H9 (cell line): ENCODE measurements at regions not wholly inside any gene's neighbourhood (a gene's known extent, or its start where the extent isn't known, plus 50 kb on each side); places are given as distances from the start of the nearest gene placed in this dataset.

Experiments used
- DNase-seq: peaks from one replicate; pipeline ENCODE4 v3.0.0-alpha.2; 2017
- H2AFZ ChIP-seq: one replicate; pipeline ENCODE4 v1.6.1; 2013; ENCODE audit warnings: mild to moderate bottlenecking, low read length, control low read depth, moderate library complexity
- H2AK5ac ChIP-seq: 2 replicates; pipeline ENCODE4 v1.6.1; 2013; ENCODE audit warnings: low read length, control low read depth, mixed read lengths; ENCODE audit not compliant: insufficient read length
- H2BK120ac ChIP-seq: one replicate; pipeline ENCODE4 v1.6.1; 2013; ENCODE audit warnings: low read depth, mild to moderate bottlenecking, low read length, control low read depth, inconsistent platforms; ENCODE audit not compliant: poor library complexity, severe bottlenecking
- H2BK12ac ChIP-seq: 2 replicates; pipeline ENCODE4 v1.6.1; 2013; ENCODE audit warnings: low read length, control low read depth, mixed read lengths, low read depth; ENCODE audit not compliant: insufficient read length
- H2BK15ac ChIP-seq: 2 replicates; pipeline ENCODE4 v1.6.1; 2013; ENCODE audit warnings: low read depth, low read length, control low read depth
- H2BK20ac ChIP-seq: one replicate; pipeline ENCODE4 v1.6.1; 2013; ENCODE audit warnings: low read depth, mild to moderate bottlenecking, low read length, control low read depth, inconsistent platforms; ENCODE audit not compliant: poor library complexity, severe bottlenecking
- H2BK5ac ChIP-seq: 2 replicates; pipeline ENCODE4 v1.6.1; 2013; ENCODE audit warnings: low read length, control low read depth, mixed read lengths; ENCODE audit not compliant: insufficient read length
- H3K14ac ChIP-seq: 2 replicates; pipeline ENCODE4 v1.6.1; 2013; ENCODE audit warnings: low read length, control low read depth; ENCODE audit not compliant: insufficient read depth
- H3K18ac ChIP-seq: 2 replicates; pipeline ENCODE4 v1.6.1; 2013; ENCODE audit warnings: low read depth, mild to moderate bottlenecking, mixed read lengths, low read length, control low read depth; ENCODE audit not compliant: insufficient read length
- H3K23ac ChIP-seq: 2 replicates; pipeline ENCODE4 v1.6.1; 2013; ENCODE audit warnings: low read length, control low read depth, mixed read lengths, low read depth; ENCODE audit not compliant: insufficient read length
- H3K23me2 ChIP-seq: 2 replicates; pipeline ENCODE4 v1.6.1; 2013; ENCODE audit warnings: low read depth, mild to moderate bottlenecking, mixed read lengths, low read length, control low read depth; ENCODE audit not compliant: insufficient read length, poor library complexity, severe bottlenecking
- H3K27ac ChIP-seq: 2 replicates; pipeline ENCODE4 v1.5.1; 2013; ENCODE audit warnings: low read length, control low read depth, mixed read lengths, low read depth; ENCODE audit not compliant: insufficient read length
- H3K27me3 ChIP-seq: 2 replicates; pipeline ENCODE4 v1.6.1; 2013; ENCODE audit warnings: low read length, control low read depth, inconsistent platforms; ENCODE audit not compliant: insufficient read depth
- H3K4ac ChIP-seq: 2 replicates; pipeline ENCODE4 v1.6.1; 2013; ENCODE audit warnings: low read depth, mild to moderate bottlenecking, control low read depth, inconsistent platforms, low read length, moderate library complexity
- H3K4me1 ChIP-seq: 2 replicates; pipeline ENCODE4 v1.6.1; 2013; ENCODE audit warnings: low read length, control low read depth, inconsistent platforms; ENCODE audit not compliant: insufficient read depth
- H3K4me2 ChIP-seq: 2 replicates; pipeline ENCODE4 v1.6.1; 2013; ENCODE audit warnings: low read length, control low read depth, mixed read lengths; ENCODE audit not compliant: insufficient read length, insufficient read depth
- H3K56ac ChIP-seq: 2 replicates; pipeline ENCODE4 v1.6.1; 2013; ENCODE audit warnings: low read depth, mild to moderate bottlenecking, mixed read lengths, low read length, control low read depth; ENCODE audit not compliant: insufficient read length
- H3K79me1 ChIP-seq: 2 replicates; pipeline ENCODE4 v1.6.1; 2013; ENCODE audit warnings: low read depth, mild to moderate bottlenecking, moderate library complexity, low read length, control low read depth, inconsistent platforms; ENCODE audit not compliant: insufficient read depth, poor library complexity, severe bottlenecking
- H3K79me2 ChIP-seq: 2 replicates; pipeline ENCODE4 v1.6.1; 2013; ENCODE audit warnings: low read length, control low read depth, inconsistent platforms; ENCODE audit not compliant: insufficient read depth
- H3K9ac ChIP-seq: 2 replicates; pipeline ENCODE4 v1.6.1; 2013; ENCODE audit warnings: low read length, control low read depth, mixed read lengths; ENCODE audit not compliant: insufficient read length; ENCODE audit errors: extremely low read depth
- H3K9me3 ChIP-seq: one replicate; pipeline ENCODE4 v1.6.1; 2013; ENCODE audit warnings: low read depth, low read length, inconsistent platforms; ENCODE audit not compliant: control insufficient read depth
- H3T11ph ChIP-seq: one replicate; pipeline ENCODE4 v1.6.1; 2013; ENCODE audit warnings: mild to moderate bottlenecking, low read length, control low read depth, inconsistent platforms
- H4K20me1 ChIP-seq: one replicate; pipeline ENCODE4 v1.6.1; 2013; ENCODE audit not compliant: control insufficient read depth, insufficient read length, insufficient read depth
- H4K5ac ChIP-seq: 2 replicates; pipeline ENCODE4 v1.6.1; 2013; ENCODE audit warnings: low read depth, mild to moderate bottlenecking, mixed read lengths, low read length, control low read depth; ENCODE audit not compliant: insufficient read length
- H4K8ac ChIP-seq: replicated peaks from 2 replicates; pipeline ENCODE4 v1.6.1; 2013; ENCODE audit warnings: low read length, control low read depth, mixed read lengths, low read depth; ENCODE audit not compliant: insufficient read length
- H4K91ac ChIP-seq: 2 replicates; pipeline ENCODE4 v1.6.1; 2013; ENCODE audit warnings: low read depth, mild to moderate bottlenecking, moderate library complexity, mixed read lengths, low read length, control low read depth; ENCODE audit not compliant: insufficient read length
- H3K27ac Mint-ChIP-seq, 3 experiments: 2 replicates in 2 of 3; 3 replicates in 1 of 3; pipeline ENCODE4 v1.8.0; 2020 to 2021; ENCODE audit warnings: mixed read lengths in 3 of 3, mild to moderate bottlenecking in 1 of 3, moderate library complexity in 1 of 3
- H3K27me3 Mint-ChIP-seq: 2 replicates; pipeline ENCODE4 v1.8.0; 2021; ENCODE audit warnings: low read depth, mild to moderate bottlenecking, moderate library complexity, mixed read lengths
- H3K36me3 Mint-ChIP-seq, 3 experiments: 2 replicates in 2 of 3; 3 replicates in 1 of 3; pipeline ENCODE4 v1.8.0; 2020 to 2021; ENCODE audit warnings: low read depth in 3 of 3, mixed read lengths in 3 of 3; ENCODE audit not compliant: insufficient read depth in 1 of 3
- H3K4me1 Mint-ChIP-seq, 2 experiments: 2 replicates each; pipeline ENCODE4 v1.8.0; 2020; ENCODE audit warnings: mixed read lengths in 2 of 2
- H3K4me3 Mint-ChIP-seq, 2 experiments: 2 replicates in 1 of 2; 3 replicates in 1 of 2; pipeline ENCODE4 v1.8.0; 2020 to 2021; ENCODE audit warnings: mild to moderate bottlenecking in 2 of 2, mixed read lengths in 2 of 2, moderate library complexity in 1 of 2
- H3K9me3 Mint-ChIP-seq, 2 experiments: 2 replicates in 1 of 2; 3 replicates in 1 of 2; pipeline ENCODE4 v1.8.0; 2020; ENCODE audit warnings: mild to moderate bottlenecking in 2 of 2, mixed read lengths in 2 of 2, moderate library complexity in 1 of 2
- CTCF ChIP-seq: fragments of 200-600 bp; sonication (generic); conservative IDR thresholded peaks from 3 replicates; pipeline ENCODE4 v1.8.0; 2021; ENCODE audit warnings: antibody characterized with exemption, mild to moderate bottlenecking
- WGBS: extraction: QIAGEN DNeasy Blood & Tissue Kit; methylation state at CpG from one replicate; pipeline ENCODE4 v1.1.7; 2013; ENCODE audit warnings: missing lambda C conversion rate, low lambda C conversion rate, mixed read lengths; ENCODE audit not compliant: insufficient read length; ENCODE audit errors: extremely low coverage; 5-methylcytosine and 5-hydroxymethylcytosine counted together

DNA sequence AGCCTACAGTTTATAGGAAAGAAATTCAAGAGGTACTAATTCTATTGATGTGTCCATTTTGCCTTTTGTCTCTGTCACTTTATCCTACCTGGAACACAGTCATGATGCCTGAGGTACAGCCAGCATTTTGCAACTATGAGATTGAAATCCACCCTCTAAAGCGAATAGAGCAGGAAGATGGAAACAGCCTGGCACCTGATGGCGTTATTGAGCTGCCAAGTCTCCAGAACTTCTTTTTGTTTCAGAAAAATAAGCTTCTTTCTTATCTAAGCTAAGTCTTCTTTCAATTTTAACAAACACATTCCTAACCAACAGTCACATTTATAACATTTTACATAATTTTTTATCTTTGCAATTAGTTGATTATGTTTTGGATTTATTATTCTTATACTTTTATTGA lies 182.1 kb downstream of the PAWR start:
- H3K9ac ChIP-seq = no peak overlapping the region
- no peaks in the 10 kb centered on the region for H3K9me3 ChIP-seq
- no peak overlapping the region for H2BK20ac ChIP-seq
- no peak overlapping the region for H4K8ac ChIP-seq
- H3K4me1 ChIP-seq = peaks cover 3% of the 10 kb centered on the region
- no peaks in the 10 kb centered on the region for H3K23me2 ChIP-seq
- Mint-ChIP-seq H3K4me3 (no peak overlapping the region), H3K36me3 (peaks cover 6 to 18% (median 11%) of the 10 kb centered on the region in 3 experiments; a peak in 6 of 7 replicates), H3K4me1 (peaks cover 12 to 25% of the 10 kb centered on the region in 2 experiments), H3K9me3 (peaks cover 0 to 17% of the 10 kb centered on the region in 2 experiments; a peak in 2 of 5 replicates), H3K27ac (no peak overlapping the region), H3K27me3 (no peaks in the 10 kb centered on the region)
- H4K20me1 ChIP-seq = no peaks in the 10 kb centered on the region
- no peak overlapping the region for H2AK5ac ChIP-seq
- no CpG with 5 or more reads among the region's 2 CpGs for WGBS
- H3K27ac ChIP-seq = no peak overlapping the region
- H4K91ac ChIP-seq = no peak overlapping the region
- H2BK15ac ChIP-seq = no peak overlapping the region
- no peak for DNase-seq
- no peak overlapping the region for H3K14ac ChIP-seq
- H4K5ac ChIP-seq = no peak overlapping the region
- H3K4me2 ChIP-seq = no peak overlapping the region
- no peaks in the 10 kb centered on the region for H3K79me2 ChIP-seq
- H3K18ac ChIP-seq = no peak overlapping the region
- no peak overlapping the region for H3K4ac ChIP-seq
- H3K56ac ChIP-seq = no peak overlapping the region
- no peak overlapping the region for H3K23ac ChIP-seq
- H2AFZ ChIP-seq = no peak overlapping the region
- H3K79me1 ChIP-seq = no peaks in the 10 kb centered on the region
- H2BK120ac ChIP-seq = no peak overlapping the region
- H3T11ph ChIP-seq = no peak overlapping the region
- H2BK12ac ChIP-seq = no peak overlapping the region
- H3K27me3 ChIP-seq = no peaks in the 10 kb centered on the region
- peak; percentile 36; the same call in 2 of the 3 replicates for TF ChIP-seq CTCF
- H2BK5ac ChIP-seq = no peak overlapping the region
